Epithelial cell of esophagus (primary cell): ENCODE measurements at regions not wholly inside any gene's neighbourhood (a gene's known extent, or its start where the extent isn't known, plus 50 kb on each side); places are given as distances from the start of the nearest gene placed in this dataset.

Experiments used
- DNase-seq: peaks from one replicate; pipeline ENCODE4 v3.0.0; 2010; ENCODE audit warnings: low read depth
- H3K4me3 ChIP-seq: 2 replicates; pipeline ENCODE4 v1.5.1; 2011; ENCODE audit warnings: mild to moderate bottlenecking, low read length, control low read depth
- CTCF ChIP-seq: IDR thresholded peaks from 2 replicates; pipeline ENCODE4 v1.5.1; 2011; ENCODE audit warnings: low read depth, mild to moderate bottlenecking, low read length, control low read depth, inconsistent platforms; ENCODE audit not compliant: insufficient read depth; ENCODE audit errors: missing control alignments

DNA sequence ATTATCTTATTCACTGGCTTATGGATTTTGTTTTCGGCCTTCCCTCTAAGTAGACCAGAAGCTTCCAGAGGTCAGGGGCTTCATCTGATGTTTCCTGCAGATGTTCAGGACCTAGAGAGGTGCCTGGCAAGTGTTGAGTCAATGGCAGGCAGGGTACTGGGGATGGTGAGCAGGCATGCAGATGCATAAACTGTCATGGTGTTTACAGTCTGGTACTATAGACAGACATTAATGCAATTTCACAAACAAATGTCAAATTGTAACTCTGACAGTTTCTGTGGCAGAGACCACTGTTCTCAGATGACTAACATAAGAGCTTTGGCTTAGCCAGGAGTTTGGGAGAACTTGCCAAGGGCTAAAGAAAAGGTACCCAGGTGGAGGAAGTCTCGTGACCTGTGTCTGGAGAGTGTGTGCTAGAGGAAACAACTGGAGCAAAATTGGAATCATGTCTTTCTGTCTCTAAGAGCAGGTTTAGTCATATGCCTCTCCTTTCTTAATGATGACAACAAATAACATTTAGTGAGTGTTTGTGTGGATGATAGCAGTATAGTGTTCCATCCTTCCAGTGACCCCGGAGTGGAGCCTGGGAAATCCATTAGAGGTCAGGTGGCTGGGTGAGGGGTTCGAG, 53.7 kb upstream of the TRAK1 start:
- H3K4me3 ChIP-seq, result no peak overlapping the region
- no peak for DNase-seq
- no peak for TF ChIP-seq CTCF

- TF ChIP-seq CTCF, result no peak
- H3K4me3 ChIP-seq, result no peak overlapping the region
- DNase-seq, result peak; percentile 95
Measured at GRCh38 chr3:42036483-42036823, 54.7 kb upstream of the TRAK1 start.

GRCh38 chr3:42035816-42036482, 55.2 kb upstream of the TRAK1 start:
- DNase-seq, result no peak
- no peak overlapping the region for H3K4me3 ChIP-seq
- TF ChIP-seq CTCF, result no peak

DNA sequence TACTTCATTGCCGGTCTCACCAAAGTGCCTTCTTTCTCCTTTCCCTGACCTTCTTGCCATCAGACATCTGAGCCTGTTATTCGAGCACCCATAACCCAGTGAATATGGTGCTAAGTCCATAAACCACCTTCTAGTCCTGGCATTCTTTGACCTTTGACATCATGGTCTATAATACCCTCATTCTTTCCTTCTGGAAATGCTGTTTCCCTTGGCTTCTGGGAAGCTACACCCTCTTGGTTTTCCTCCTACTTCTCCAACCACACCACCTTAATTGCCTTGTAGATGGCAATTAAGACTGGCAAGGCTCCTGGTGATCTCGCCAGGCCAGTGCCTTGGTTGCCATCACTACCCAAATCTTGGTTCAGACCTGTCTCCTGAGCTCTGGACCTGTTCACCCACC, 56.1 kb upstream of the TRAK1 start:
- TF ChIP-seq CTCF, result no peak
- DNase-seq, result no peak
- no peak overlapping the region for H3K4me3 ChIP-seq

DNA sequence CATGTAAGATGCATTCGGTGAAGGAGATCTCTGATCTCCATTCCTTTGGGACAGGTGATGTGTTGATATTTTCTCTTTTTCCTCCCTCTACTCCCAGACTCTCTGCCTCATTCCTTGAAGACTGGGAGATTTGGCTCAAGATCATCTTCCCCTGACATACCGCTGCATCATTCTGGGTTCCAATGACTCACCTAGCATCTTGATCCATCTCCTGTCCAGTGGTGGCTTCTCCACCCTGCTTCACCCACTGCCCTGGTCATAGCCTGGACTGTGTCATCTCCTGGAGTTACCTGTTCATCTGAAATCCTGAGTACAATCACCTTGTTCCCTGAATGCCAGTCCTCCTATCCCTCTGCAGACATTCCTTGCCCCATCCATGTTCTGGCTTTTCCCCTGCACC, 57.4 kb upstream of the TRAK1 start:
- no peak for DNase-seq
- no peak overlapping the region for H3K4me3 ChIP-seq
- no peak for TF ChIP-seq CTCF

GRCh38 chr3:42032693-42033349, 58.3 kb upstream of the TRAK1 start:
- no peak for TF ChIP-seq CTCF
- no peak overlapping the region for H3K4me3 ChIP-seq
- peak; percentile 65 for DNase-seq

DNA sequence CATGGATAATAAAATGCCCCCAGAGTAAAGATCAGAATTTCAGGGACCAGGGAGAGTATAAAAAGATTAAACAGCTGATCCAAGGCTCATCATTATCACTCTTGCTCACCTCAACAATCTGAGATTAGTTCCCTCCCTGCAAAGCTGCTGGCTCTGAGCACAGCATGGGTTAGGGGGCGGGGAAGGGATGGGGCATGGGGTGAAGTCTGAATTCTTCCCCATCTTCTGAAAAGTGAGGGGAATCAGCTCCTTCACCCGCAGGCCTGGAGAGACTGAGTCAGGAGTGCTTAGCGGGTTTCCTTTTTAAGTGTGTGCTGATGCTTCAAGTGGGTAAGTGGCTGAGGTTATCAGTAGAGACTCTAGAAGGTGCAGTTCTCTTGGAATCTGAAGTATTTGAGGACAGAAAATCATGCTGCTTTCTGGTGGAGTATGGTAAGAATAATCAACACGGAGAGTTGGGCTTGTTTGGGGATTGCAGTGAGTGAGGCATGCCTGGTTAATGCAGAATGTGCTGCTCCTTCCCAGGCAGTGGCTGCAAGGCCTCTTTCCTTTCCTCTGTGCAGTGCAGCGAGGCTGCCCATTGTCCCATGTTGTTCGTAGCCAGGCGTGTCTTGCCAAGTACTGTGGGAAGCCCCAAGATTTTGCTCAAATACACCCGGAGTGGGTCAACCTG, 59.2 kb upstream of the TRAK1 start:
- TF ChIP-seq CTCF, result no peak
- no peak for DNase-seq
- H3K4me3 ChIP-seq, result no peak overlapping the region
